NCI-H1417 treated with DMSO at 0.1 percent for 48 hours (cell line): ENCODE measurements at regions not wholly inside any gene's neighbourhood (a gene's known extent, or its start where the extent isn't known, plus 50 kb on each side); places are given as distances from the start of the nearest gene placed in this dataset.

Source experiments
- DNase-seq: peaks from one replicate; lab custom pipeline; 2025; lab: John Stamatoyannopoulos, UW

DNA sequence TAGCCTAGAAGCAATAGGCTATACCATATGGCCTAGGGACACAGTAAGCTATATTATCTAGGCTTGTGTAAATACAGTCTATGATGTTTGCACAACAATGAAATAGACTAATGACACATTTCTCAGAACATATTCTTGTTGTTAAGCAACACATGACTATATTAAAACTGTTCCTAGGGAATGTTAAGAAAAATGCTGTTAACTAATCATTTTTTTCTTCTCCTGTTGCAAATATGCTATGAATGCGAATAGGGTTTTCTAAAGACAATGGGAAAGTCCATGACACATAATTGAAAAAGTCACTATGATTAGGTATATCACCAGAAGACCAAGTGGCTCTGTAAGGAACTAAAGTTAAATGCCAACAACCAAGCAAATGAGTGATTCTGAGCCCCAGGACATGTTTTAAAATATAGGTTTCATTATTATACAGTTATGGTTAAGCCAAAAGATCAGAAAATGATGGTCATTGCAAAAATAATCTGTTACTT is 454.0 kb upstream of the SORCS1 start:
- no peak for DNase-seq

DNA sequence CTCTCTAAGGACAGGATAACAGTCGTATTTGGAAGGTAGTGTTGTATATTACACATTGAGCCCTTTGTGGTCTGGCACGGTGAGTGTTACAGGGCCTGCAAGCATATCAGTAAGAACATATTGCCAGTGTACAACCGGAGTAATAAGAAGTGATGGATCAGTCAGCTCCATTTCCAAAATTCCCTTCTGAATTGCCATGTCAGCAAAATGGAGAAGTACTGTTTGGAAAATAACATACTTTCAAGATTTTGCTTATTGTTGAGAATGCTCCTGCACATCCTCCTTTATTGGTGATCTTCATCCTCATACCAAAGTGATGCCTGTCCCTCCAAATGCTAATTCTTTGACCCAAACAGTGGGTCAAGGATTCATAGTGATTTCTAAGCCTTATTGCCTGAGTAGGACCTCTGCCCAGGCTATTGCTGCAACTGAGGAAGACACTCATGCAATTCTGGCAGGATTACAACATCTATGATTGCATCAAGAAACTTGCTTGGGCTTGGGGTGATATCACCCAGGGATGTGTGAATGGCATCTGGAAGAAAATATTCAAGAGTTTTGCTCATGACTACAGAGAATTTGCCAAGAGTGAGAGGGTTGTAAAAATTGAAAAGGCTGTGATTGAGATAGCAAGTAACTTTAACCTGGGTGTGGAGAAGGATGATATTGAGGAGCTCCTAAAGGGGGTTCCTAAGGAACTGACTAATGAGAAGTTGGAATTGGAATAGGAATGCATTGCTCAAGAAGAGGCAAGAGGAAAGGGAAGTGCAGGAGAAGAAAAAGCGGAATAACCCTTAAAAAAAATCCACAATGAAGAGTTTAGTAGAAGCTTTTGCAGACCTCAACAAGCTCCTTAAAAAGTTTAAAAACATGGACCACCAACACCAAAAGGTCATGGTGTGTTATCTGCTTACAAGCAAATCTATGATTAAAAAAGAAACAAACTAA is 452.2 kb upstream of the SORCS1 start:
- DNase-seq = no peak

DNA sequence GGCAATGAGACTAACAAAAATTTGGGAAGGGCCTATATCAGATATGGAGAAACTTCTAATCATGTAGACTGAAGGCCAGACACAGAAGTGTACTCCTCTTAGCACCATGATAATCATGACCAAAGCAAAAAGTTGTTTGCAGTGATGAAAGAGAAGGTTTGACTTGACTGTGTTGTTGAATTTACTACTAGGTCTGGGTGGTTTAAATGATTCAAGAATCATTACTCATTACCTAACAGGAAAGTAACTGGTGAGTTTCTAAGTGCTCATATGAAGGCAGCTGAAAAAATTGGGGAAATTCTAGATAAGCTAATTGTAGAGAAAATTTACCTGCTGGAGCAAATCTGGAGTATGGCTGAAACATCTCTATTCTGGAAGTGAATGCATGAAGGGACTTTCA is 451.5 kb upstream of the SORCS1 start:
- no peak for DNase-seq

DNA sequence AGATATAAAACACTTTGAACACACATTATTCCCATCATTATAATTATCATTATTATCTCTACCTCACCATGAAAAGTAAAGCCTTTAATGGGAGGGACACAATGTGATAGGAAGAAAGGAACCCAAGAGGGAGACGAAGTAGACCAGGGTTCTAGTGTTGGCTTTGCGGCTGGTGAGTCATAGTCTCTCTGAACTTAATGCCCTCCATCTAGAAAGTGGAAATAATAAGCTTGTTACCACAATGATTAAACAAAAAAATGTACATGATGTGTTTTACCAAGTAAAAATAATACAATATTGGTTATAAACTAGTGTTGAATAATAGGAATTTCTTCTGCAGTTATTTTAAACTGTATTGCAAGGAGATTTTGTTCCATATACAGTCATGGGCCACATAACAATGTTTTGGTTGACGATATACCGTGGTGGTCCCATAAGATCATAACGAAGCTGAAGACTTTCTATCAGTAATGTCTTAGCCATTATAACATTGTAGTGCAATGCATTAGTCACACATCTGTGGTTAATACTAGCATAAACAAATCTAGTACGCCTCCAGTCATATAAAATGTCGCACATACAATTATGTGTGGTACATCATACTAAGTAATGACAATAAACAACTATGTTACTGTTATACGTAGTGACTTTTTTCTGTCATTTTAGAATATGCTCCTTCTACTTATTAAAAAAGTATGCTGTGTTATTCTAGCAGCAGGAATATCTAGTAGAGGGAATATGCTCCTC is 450.6 kb upstream of the SORCS1 start:
- DNase-seq = no peak

DNA sequence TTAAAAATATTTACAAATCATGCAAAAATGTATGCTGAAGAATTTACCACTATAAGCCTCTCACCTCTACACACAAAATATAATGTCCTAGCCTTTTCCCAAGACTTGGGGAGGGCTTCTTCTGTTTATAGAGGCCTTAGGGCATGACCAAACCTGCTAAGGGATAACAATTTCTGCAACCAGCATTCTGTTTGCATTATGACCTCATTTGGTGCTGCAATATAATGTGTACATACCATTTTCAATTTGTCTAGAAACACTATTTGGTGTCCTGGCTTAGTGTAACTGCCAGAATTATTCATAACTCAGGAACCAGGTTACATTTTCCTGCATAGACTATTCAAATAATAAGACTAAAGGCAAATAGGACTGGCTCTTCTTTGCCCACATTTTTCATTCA is 446.6 kb upstream of the SORCS1 start:
- DNase-seq = no peak

DNA sequence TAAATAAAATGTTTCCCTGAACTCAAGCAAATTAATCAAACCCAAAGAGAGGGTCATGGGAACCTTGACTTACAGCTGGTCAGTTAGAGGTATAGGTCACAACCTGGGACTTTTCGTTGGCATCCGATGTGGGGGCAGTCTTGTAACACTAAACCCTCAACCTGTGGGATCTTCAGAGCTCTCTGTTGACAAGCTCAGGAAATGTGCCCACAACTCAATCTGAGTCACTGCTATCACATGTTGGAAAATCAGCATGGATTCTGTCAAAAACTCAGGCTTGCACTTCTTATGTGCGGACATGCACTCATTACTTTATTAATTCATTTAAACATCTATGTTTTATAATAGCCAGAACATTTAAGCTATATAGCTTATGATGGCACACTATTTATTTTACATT is 424.6 kb upstream of the SORCS1 start:
- DNase-seq = no peak

DNA sequence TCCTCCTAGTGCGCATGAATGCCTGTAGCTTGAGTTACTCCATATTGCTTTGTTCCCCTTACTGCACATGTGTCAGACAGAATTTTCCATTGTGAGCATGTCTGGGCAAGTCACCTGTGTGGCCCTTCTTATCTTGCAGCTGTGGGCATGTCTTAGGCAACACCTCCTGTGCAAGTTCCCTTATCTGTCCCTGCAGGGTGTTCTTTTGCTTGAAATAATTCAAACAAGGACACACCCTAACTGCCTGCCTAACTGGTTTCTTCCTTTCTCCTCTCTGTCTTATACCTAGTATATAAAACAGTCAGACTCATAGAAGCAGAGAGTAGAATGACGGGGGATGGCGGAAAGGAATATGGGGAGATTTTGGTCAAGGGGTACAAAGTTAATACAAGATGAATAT is 421.1 kb upstream of the SORCS1 start:
- DNase-seq = no peak

DNA sequence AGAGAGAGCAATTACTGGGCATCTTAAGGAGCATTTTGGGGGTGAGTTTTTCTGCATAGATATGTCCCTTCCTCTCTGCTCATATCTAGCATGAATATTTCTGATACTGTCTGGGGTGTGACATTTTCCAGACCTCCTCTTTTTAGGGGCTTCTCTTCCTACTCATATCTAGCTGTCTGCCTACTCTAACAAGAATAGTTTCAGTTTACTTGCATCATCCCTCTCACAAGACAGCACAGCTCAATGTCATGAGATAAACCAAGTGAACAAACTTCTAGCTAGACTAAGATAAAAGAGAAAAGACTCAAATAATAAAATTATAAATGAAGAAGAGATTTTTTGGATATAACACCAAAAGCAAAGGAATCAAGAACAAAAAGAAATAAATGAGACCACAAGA is 419.5 kb upstream of the SORCS1 start:
- DNase-seq = no peak

DNA sequence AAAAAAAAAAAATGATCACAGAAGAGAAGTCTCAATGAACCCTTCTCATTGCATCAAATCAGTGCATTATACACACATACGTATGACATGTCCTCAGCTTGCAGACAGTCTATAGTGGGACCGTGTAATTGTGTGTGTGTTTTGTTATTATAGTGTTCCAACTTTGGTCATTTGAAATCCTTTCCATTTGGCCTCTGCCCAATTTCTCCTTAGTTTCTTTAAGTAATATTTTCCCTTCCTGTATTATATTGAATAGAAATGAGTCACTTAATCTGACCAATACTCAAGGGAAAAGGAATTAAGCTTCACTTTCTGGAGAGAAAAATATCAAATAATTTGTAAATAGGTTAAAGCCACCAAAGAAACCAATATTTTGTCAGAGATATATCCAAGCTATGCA is 415.5 kb upstream of the SORCS1 start:
- no peak for DNase-seq

DNA sequence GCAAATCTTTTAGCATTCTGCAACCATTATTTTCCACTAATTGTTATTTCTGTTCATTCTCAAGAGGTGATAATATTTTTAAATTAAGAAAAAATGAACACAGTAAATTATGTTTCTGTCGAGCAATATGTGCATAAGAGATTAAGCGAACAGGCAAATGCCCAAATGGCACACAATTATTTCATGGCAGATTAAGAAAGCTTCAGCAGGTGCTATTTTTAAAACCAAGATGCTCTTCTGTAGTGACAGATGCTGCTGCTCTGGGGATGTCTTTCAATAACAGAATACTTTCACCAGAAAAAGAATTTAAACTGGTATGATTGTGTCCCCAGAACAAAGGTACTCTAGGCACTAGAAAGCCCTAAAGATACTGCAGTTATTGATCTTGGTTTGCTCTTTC is 412.7 kb upstream of the SORCS1 start:
- DNase-seq = no peak

DNA sequence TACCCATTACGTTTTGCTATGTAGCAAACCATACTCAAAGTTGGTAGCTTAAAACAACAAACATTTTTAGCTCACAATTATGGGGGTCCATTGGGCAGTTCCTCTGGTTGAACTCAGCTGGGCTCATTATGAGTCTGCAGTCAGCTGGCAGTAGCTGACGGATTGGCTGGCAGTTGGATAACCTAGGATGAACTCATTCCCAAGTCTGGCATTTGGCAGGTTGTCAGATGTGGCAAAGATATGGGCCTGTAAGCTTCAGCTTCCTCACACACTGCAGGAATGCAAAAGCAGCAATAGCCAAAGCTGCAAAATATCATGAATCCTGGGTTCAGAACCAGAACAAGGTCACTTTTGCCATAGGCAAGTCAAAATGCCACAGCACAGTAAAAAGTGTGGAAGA is 412.2 kb upstream of the SORCS1 start:
- no peak for DNase-seq

DNA sequence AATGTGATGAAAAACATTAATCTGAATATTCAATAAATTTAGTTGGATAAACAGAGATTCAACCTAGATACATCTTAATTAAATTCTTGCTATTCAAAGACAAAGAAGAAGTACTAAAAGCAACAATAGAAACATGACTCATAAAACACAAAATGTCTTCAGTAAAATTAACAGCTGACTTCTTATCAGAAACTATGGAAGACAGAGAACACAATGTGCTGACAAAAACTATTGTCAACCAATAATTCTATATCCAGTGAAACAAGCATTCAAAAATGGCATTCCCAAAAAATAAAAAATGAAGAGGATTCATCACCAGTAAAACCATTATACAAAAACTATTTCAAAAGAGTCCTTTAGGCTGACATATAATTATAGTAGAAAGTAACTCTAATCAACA is 400.5 kb upstream of the SORCS1 start:
- no peak for DNase-seq

DNA sequence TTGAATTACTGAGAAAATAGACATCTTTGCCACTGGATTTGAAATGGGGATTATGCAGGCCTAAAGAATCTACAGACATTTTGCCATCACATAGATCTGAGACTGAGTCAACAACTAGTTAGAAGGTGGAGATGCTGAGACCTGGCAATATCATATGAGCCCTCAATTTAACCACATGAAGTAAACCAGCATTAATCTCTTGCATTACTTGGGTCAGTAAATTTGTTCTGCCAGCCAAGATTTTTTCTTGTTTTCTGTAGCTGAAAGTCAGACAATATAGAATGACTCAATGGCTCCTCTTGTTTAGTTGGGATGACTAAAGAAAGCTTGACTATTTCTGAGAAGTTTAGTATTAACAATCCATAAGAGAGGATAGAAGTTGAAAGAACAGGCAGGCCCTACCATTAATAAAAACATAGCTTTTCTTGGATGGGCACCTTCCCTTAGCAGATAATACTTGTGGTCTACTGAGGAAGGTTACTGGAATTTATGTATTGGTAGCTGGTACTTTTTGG is 396.7 kb upstream of the SORCS1 start:
- DNase-seq = no peak

DNA sequence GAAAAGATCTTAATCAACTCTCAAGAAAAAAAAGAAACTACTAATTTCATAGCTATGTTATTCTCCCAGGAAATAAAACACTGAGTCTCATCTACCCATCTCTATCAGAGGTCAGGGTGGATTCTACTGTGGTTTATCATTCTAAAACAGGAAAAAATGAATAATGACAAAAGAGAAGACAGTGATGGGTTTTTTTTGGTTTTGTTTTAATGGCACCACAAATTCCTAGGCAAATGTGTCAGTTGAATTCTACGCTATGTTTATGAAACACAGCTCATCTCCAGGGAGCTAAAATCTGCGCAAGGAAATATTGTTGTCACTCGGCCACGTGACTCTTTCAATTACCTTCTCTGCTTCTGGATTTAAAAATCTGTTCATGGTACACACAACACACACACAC is 393.4 kb upstream of the SORCS1 start:
- DNase-seq = no peak

DNA sequence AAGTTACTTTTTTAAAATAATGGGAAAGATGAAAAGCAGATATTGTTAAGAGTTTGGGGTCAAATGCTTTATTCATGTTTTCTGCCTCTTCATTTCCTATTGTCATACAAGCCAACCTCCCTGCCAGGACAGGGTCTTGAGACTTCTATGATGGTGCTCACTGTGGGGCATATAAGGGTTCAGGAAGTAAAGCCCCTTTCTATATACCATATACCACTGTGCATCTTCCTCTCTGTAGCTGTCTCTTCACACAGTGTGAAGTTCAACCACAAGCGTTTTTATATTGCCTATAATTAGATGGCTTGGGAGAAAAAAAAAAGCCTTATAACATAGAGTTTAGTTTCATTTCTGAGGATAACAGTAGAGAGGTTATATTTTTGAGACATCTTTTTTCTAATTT is 389.8 kb upstream of the SORCS1 start:
- no peak for DNase-seq

DNA sequence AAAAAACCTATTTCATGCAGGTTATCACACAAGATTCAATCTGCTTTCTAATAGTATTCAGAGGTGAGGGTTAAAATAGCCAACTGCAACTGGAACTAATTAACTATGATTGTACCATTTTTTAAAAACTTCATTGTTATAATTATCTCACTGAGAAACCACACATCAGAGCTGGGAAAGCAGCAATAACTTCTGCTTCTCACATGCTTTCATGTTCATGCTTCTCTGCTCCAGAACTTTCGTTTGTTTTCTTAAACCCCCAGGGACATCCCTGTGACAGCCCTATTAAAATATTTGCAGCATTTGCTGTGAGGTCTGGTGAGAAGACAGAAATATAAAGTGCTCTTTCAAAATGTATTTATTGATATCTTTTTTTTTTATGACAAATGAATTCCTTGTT is 389.0 kb upstream of the SORCS1 start:
- DNase-seq = no peak

DNA sequence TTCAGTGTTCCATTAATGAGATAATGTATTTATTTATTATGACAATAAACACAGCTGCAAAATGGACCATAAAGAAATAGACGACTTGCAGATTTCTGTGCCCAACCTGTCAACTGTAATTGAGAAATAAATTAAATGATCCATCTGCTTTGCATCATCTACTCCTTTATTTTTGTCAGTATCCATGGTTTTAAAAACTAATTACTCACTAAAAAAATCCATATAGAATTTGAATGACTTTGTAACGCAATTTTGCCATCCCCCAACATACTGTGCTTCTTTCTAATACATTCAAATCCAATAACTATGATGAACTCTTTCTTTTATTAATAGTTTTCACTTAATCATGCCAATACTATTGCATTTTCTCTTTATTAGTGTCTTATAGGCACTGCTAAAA is 388.5 kb upstream of the SORCS1 start:
- no peak for DNase-seq

DNA sequence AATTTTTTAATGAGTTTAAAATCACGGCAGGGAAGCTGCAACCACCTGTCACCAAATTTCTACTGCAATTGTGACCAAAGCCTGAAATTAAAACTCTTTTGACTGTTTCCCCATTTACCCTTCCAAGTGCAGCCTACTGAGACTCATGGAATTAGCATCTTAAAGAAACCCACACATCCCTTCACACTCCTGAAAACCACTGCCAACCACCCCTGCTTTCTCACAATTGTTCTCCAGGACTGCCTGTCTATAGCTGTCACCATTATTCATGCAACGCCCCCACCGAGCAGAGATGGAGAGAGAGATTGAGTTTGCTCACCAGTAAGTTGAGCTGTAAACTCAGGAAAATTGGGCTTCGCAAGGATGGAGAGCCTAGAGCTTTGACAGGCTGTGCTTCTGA is 383.8 kb upstream of the SORCS1 start:
- DNase-seq = no peak

DNA sequence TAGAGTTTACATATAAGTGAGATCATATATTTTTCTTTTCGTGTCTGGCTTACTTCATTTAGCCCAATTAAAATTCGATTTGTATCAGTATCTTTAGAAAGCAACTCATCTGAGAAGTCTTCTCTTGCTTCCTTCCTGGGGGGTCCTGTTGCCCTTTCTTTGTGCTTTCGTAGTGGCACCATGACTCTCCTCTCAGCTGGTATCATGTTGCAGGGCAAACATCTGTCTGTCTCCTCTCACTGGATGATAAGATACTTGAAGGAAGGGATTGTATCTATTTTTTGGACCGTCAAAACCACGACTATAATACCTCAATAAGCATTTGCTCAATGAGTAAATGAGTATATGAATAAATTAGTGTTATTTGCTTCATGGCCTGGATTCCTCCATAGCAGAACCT is 382.5 kb upstream of the SORCS1 start:
- DNase-seq = no peak

DNA sequence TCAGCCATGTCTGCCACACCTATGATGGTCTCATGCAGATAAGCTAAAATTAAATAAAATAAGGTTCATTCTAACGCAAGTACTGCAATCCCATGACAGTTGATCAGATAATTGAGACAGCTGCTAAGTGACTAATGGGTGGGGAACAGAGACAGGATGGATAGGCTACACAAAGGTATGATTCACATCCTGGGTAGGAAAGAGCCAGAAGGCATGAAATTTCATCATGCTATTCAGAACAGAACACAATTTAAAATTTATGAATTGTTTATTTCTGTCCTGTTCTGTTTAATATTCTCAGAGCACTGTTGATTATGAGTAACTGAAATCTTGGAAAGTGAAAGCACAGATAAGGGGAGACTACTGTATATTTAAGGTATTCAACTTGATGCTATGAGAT is 381.8 kb upstream of the SORCS1 start:
- no peak for DNase-seq

DNA sequence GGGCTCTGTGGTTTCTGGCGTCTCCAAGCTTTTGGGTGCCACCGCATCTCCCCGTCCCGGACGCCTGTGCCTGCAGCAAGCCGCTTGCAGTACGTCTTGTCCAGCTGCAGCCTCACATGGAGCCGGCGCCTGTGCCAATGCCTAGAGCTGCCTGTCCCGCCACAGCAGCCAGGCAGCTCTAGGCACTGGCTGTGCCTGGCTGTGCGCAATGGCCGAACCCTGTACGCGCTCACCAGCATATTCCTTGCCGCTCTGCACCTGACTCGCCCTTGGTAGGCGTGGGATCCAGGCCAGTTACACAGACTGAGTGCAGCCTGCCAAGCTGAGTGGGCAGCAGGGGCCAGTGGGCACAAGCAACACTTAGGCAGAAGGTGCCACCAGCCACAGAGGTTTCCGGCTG is 381.2 kb upstream of the SORCS1 start:
- DNase-seq = no peak

DNA sequence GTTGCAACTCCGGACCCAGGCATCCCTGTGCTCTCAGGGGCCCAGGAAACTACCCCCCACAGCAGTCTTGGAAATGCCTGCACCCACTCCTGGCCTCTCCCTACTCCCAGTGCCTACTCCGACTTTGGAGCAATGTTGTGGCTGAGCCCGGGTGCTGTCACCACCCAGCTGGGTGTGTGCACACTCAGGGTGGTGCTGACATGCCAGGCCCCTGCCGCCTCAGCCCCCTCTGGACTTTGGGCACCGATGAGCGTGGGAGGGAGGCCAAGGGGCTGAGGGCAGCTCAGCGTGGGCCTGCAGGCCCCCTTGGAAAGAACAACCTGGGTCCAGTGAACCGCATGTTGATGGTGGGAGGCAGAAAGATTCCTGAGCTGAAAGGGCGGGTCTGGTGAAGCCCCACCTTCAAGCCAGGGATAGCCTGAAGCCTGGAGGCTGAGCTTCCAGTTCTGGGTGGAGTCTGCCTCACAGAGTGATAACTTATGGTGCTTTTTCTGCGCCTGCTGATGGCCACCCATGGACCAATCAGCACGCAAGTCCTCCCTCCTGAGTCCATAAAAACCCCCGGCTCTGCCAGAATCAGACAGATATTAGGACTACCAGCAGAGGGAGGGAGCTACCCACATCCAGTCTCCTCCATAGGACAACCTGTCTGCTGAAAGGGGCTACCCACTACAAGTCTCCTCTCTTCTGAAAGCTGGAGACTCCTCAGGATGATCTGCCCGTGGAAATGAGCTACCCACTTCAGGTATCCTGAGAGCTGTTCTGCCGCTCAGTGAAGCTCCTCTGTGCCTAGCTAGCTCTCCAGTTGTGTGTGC is 380.4 kb upstream of the SORCS1 start:
- DNase-seq = no peak
